HG03439 (cell line): ENCODE measurements at regions not wholly inside any gene's neighbourhood (a gene's known extent, or its start where the extent isn't known, plus 50 kb on each side); places are given as distances from the start of the nearest gene placed in this dataset.
A peak's percentile ranks its signal among the peaks of the same experiment; 100 is the strongest.
"Not testable (repeated sequence)": the region's sequence is repeated elsewhere in the genome, so short reads cannot be mapped to it uniquely, and the experiment has no call there.

Source experiments
- ATAC-seq: cut with Tn5 transposase; IDR thresholded peaks from one replicate; pipeline ENCODE4 v1.9.1; 2021; ENCODE audit warnings: mild to moderate bottlenecking, moderate library complexity; ENCODE audit not compliant: unreplicated experiment

DNA sequence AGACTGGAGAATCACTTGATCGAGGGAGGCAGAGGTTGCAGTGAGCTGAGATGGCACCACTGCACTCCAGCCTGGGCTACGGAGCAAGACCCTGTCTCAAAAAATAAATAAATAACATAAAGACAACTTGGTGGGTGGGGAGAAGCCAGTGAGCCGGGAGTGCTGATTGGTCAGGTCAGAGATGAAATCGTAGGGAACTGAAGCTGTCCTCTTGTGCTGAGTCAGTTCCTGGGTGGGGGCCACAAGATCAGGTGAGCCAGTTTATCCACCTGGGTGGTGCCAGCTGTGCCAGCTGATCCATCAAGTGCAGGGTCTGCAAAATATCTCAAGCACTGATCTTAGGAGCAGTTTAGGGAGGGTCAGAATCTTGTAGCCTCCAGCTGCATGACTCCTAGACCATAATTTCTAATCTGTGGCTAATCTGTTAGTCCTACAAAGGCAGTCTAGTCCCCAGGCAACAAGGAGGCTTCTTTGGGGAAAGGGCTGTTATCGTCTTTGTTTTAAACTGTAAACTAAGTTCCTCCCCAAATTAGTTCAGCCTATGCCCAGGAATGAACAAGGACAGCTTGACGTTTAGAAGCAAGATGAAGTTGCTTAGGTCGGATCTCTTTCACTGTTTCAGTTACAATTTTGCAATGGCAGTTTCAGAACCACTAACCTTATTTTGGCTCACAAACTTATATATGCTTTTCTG lies 221.5 kb upstream of the MYLIP start:
- ATAC-seq: not testable (repeated sequence)

DNA sequence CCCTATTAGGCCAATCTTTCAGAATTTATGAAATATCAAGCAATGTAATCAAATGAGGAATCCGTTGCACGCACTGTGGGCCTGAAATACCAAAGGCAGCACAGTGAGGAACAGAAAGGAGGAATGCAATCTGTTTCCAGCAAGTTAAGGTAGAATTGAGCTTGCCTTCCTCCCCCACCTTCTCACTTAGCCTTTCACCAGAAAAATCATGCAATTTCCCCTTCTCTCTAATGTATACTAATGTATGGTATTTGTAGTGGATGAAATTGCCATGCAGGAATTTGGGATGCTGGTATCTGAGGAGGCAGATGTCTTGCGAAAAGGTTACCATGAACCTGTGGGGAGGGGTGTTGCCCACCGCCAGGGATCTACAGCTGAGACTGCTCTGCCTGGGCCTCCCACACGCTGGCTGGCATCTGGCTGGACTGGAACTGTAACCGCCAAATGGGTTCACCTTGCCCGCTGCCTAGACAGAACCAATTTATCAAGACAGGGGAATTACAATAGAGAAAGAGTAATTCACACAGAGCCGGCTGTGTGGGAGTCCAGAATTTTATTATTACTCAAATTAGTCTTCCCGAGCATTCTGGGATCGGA lies 222.4 kb upstream of the MYLIP start:
- ATAC-seq: no peak

DNA sequence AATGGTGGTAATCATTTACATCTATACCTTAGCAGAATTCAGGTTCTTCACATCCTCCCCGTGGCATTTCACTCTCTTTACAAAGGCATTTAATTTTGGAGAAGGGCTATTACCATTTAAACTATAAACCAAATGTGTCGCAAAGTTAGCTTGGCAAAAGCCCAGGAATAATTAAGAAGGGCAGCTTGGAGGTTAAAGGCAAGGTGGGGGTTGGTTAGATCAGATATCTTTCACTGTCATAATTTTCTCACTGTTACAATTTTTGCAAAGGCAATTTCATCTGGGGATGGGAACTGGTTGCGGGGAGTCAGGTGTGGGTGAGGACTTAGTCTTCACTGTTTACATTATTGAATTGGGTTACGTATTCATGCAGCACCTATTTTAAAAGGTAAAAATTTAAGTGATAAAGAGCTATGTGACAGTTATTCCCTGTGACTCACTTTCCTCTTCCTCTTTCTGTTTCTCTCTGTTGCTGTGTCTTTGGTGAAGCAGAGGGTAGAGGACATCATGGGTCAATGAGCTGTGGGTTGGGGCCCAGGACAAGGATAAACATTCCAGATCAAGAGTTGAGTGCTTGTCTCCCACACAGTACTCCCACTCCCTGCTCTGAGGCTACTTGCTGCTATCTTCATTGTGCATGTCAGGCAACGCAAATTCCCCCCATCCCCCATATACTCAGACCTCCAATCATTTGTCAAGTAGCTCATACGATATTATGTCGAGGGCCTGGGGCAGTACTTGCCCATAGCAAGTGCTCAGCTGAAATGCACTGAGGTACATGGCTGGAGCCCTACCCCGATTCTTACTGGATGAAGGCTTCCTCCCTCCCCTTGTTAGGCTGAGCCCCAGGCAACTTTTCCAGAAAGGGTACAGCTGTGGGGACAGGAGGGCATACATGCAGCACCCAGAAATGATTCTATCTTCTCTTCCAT lies 223.1 kb upstream of the MYLIP start:
- no peak for ATAC-seq

DNA sequence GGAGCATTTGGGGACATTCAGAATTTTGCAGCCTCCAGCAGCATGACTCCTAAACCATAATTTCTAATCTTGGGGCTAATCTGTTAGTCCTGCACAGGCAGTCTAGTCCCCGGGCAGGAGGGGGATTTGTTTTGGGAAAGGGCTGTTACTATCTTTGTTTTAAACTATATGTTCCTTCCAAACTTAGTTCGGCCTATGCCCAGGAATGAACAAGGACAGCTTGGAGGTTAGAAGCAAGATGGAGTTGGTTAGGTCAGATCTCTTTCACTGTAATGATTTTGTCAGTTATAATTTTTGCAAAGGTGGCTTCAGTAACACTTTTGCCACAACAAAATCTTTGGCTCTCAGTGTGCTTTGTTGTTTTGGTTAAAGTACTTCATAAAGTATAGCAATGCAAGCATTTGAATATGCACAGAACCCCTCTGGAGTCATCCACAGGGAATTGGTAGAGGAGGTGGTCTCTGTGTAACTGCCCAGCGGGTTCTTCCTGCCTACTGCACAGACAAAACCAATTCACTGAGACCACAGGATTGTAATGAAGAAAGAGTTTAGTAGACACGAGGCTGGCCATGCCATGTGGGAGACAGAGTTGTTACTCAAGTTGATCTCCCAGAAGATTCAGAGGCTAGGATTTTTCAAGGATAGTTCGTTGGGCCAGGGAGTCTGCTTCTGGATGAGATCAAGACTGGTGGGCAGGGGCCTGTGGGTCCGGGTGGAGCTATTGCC lies 224.1 kb upstream of the MYLIP start:
- no peak for ATAC-seq

DNA sequence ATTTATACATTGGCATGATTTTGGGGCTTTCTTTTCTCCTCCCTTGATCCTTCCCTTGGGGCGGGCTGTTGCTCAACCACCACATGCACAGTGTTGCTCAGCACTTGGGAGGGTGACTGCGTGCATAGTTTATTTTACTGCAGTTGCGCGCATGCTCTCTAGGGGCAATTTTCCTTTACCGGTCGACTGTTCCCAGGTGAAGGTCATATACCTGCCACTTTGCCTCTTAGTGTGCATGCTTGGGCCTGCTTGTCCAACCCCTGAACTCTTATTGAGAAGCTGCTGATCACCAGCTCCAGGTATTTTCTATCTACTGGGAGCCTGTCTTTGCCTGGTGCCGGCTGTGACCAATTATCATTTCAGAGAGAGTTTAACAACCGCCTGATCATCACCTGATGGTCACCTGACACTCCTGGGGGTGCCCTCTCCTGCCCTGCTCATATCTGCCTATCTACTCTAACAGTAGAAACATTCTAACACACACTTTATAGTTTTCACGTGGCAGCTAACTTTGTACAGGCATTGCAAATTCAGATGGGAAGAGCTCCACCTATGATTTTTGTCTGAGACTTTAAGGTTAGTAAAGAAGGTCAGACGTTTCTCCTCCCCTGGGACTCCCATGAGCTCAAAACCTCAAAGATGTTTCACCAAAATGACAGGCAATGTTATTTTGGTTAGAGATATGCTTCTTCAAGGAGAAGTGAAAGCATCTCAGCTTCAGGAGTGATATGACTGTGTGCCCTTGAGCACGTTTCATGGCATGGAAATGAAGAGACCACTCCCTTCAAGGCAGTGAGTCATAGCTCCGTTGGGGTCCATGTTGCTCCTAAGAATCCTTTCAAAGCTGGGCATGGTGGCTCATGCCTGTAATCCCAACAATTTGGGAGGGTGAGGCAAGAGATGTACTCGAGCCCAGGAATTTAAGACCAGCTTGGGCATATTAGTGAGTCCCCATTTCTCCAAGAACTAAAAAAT lies 227.5 kb upstream of the MYLIP start:
- ATAC-seq: peak; percentile 91

DNA sequence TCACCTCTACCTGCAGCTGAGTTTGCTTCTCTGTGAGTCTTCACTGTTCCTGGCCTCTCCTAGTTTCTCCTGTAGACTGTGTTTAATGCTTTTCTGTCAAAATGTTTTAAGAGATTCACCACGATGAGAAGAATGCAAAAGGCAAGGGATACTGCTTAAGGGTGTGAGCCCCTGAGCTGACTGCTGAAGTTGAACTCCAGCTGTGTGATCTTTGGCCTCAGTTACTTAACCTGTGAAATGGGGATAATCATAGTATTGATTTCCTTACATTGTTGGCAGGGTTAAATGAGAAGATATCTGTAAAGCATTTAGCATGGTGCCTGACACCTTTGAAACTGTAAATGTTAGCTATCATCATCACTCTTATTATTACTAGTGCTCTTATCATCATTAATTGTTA lies 230.2 kb upstream of the MYLIP start:
- no peak for ATAC-seq

DNA sequence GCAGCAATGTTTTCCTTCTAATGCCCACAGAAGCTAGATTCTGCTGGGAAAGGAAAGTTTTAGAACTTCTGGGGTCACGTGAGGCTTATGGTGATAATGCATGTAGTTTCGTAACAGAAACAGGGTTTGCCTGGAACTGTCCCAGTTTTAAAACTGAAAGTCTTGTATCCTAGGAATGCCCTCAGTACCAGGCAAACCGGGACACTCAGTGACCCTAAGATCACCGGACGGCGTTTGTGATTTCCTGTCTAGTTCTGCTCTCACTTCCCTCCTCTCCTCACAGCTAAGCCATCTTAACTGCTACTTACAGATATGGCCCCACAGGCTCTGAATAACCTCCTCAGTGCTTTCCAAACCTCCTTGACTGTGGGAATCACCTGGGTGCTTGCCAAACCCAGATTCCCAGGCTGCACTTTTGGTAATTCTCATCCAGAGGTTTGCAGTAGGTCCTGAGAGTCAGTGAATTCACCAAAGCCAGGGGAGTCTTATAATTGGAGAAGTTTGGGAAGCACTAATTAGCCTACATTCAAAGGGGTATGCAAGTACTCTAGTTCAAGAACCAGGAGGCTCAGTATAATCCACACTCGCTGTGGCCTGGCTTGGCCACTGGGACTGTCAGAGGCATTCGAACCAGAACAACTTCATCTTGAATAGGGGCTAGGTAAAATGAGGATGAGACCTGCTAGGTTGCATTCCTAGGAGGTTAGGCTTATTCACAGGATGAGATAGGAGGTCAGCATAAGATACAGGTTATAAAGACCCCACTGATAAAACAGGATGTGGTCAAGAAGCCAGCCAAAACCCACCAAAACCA lies 231.6 kb upstream of the MYLIP start:
- ATAC-seq: no peak

DNA sequence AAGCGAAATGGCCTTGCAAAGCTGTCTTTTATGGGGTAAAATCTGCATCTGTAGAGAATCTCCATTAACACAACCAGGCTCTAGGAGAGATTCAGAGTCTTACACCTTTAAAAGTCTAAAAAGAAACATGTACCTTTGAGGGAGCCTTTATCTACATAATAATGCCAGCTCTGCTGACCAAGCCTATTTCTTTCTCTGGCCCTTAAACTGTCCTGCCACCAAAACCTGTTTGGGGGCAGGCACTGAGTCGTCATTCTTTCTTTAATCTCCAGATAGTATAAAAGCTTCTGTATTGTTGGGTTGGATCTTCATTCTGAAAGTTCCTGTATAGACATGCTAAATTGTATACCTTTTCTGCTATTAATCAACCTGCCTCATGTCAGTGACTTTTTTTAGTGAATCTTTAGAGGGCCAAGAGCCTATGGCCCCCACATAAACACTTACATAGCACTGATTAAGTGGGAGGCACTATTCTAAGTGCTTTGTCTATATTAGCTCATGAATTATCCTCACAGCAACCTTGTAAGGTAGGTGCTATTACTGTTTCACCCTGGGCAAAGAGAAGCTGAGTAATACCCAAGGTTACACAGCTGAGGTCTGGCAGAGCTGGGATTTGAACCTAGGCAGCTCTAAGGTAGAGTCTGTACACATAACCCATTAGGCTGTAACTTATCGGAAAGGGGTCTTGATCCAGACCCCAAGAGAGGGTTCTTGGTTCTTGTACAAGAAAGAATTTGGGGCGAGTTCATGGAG lies 232.3 kb upstream of the DTNBP1 start:
- ATAC-seq: no peak

DNA sequence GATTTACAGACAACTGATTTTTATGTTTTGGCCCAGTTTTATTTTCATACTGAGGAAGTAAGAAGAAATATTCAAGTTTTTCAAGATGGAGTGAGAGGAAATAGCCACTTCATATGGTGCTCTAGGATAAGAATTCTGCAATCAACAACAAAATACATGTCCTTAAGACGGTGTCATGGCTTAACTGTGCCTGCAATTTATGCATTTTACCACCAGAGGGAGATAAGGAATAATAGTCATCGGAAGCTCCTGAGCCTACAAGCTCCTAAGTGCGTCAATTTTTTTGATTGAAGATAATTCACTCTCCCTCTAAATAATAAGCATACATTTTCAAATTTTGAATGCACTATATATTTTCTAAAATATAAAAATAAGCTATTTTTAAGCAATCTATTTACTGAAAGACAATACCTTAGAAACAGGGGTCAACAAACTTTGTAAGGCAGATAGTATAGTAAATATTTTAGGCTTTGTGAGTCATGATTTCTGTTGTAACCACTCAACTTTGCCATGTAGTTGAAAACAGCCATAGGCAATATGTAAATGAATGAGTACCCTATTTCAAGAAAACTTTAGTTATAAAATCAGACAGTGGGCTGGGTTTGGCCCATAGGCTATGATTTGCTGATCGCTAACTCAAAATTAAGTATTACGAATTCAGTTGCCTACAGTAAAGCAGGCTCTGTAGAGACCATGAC lies 230.9 kb upstream of the DTNBP1 start:
- no peak for ATAC-seq

DNA sequence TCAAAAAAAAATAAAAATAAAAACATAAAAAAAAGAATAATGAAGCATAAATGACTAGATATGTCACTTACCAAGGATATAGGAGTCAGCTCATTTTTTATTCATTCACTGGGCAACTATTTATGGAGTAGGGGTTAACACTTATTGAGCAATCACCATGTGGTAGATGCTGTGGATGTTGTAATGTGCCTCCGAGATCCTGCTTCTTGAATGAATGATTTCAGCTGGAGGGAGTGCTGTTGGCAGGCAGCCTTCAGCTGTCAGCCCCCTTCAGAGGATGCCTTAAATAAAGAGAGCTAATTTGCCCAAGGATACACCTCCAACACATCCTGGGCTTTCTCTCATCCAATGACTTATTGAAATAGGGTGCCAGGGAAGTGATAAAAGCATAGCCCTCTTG lies 229.5 kb upstream of the DTNBP1 start:
- ATAC-seq: no peak

DNA sequence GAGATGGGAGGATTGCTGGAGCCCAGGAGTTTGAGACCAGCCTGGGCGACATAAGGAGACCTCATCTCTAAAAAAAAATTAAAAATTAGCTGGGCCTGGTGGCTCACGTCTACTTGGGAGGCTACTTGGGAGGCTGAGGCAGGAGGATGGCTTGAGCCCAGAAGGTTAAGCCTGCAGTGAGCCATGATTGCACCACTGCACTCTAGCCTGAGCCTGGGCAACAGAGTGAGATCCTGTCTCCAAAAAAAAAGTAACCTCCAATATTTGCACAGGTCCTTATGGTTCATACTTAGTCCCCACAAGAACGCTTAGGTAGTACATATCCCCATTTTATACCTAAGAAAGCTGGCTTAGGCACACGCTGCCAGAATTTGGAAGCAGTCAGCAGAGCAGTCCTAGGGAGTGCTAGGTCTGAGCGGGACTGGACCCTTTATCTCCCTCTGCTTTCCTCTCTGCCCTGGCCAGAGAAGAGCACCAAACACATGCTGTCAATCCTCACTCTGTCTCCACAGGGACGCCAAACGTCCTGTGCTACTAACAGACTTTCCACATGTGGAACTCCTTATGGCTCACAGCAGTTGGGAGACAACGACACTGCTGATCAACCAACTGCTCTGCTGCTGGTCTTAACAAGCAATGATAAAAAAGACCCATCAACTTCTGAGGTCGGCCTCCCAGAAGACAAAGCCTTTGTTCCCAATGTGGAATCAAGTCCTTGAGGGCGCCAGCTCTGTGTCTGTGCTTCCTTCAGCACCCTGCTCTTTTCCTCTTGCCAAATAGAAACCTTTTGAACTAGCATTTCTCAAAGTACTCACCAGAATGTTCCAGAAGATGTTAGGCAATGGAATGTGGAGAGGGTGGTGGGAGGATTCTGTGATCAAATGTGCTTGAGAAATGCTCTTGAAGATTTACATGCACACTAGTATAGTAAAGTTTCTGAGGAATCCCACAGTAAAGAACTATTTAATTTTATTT lies 226.3 kb upstream of the DTNBP1 start:
- ATAC-seq: no peak

DNA sequence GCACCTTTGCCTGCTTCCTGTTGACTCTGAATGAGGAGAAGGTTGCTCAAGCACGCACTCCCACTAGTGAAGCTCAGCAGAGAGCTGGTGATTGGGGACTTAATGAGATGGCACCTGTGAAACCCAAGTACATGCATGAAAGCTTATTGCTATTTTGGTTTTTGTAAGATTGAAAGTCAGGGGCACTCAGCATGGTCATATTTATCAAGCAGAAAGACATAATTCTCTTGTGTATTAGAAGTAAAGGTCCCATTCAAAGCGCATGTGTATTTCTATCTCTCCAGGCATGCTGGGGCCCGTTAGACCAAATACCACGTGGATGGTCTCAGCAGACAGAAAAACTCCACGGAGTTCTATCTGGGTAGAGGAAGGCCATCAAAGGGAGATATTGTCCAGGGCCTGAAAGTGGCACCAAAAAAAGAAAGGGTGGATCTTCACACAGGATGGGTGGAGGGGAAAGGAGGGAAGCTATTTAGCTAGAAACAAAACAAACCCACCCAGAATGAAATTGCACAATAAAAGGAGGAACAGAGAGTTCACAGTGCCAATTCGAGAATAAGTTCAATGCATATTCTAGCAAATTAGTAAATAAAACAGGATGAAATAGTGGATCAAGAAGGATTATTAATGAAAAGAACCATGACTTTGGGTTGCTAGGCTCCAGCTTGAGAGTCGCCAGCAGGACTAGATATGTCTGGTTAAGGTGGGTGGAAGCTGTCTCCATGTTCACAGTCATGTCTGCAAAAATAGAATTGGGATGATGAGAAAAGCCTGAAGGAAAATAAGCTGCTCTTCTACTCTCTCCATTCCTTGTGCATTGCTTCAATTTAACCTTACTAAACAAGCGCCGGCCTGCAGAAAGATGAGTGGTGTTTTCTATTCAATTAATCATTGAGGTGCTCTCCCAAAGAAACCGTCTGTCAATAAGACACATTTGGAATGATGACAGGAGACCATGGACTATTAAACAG lies 224.9 kb upstream of the DTNBP1 start:
- no peak for ATAC-seq

DNA sequence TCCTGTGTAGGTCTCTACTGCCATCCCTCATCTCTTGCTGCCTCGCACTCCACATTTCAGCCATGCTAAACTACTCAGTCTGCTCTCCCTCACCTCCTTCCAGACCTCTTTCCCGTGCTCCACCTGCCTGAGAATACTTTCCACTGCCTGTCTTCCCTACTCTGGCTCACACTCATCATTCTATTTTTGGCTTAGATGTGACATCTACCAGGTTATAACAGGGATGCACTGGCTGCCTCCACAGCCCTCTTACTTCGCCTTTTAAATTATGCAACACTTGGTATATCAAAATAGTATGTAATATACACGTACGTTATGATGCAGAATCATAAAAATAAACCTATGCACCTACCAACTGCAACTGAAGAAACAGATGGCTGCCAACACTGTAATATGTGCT lies 222.8 kb upstream of the DTNBP1 start:
- no peak for ATAC-seq

DNA sequence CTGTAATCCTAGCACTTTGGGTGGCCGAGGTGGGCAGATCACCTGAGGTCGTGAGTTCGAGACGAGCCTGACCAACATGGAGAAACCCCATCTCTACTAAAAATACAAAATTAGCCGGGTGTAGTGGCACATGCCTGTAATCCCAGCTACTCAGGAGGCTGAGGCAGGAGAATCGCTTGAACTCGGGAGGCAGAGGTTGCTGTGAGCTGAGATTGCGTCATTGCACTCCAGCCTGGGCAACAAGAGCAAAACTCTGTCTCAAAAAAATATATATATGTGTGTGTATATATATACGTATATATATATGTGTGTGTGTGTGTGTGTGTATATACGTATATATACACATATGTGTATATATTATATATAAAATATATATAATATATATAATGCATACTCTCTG lies 220.8 kb upstream of the DTNBP1 start:
- not testable (repeated sequence) for ATAC-seq

DNA sequence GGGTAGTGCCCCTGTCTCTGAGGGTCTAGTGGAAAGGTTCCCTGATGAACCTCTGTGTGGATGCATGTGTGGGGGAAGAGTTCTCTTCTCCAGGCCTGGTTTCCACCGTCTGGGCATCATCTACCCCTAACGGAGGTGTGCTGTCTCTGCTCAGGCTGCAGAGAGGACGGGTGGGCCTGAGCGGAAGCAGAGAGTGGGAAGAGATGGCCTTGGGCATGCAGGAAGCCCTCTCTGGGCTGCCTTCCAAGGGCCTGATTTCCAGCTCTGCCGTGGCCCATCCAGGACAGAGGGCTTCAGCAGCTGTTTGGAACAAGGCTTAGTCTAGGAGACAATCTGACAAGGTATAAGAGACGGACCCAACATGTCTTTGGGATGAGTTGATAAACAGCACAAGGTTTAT lies 220.1 kb upstream of the DTNBP1 start:
- ATAC-seq: no peak

DNA sequence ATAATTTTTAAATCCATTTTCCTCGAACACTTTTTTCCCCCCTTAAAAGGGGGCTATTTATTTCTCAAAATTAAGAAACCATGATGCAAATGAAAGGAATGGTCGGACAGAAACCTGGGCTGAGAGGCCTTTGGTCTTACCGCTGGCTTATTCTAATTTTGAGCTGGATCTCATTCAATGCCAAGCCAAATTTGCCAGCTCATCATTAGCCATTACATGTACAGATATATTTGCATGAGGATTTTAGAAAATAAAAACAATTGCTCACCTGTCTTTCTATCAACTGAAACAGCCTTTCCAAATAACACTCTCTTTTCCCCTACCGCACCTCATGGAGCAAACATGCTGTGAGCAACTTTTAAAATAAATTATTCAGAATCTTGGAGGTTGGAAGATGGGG lies 219.5 kb upstream of the DTNBP1 start:
- ATAC-seq: no peak
